GM18505 (cell line): ENCODE measurements at regions not wholly inside any gene's neighbourhood (a gene's known extent, or its start where the extent isn't known, plus 50 kb on each side); places are given as distances from the start of the nearest gene placed in this dataset.

Experiments used
- ATAC-seq: cut with Tn5 transposase; IDR thresholded peaks from one replicate; pipeline ENCODE4 v1.9.1; 2021; ENCODE audit not compliant: unreplicated experiment
- POLR2A ChIP-seq: IDR thresholded peaks from 4 replicates; pipeline ENCODE4 v1.6.1; 2011; ENCODE audit warnings: borderline replicate concordance; ENCODE audit not compliant: insufficient read depth, insufficient read length; ENCODE audit errors: extremely low read depth

DNA sequence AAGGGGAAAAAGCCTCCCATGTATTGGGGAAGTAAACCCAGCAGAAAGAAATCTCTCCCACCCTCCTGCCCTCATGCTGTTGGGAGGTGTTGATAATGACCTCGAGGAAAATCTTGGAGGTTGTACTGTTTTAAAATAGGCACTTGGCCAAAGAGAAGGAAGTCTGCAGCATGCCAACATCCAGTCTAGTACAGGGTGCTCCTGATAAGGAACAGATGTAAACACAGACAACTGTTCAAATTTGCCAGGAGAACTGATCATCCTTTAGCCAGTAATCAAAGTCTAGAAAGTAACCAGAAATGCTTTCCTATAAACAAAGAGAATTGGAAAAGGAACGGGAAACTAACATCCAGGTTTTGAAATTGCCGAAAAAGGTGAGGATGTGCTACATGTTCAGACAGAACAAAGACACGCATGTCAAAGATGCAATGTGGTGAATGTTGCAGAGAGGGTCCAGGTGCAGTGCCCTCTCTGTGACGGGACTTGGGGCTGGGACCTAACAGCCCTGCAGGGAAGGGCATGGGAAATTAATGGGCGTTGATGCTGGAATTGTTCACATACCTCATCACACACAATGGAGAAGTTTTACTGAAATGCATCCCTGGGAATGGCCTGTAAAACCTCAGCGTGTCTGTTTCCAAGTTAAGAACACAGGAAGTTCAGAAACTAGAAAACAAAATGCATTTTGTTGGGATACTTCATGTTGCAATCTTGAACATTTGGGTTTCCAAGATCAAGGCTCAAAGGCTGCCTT is 125.7 kb upstream of the RND3 start:
- ATAC-seq, result no peak
- TF ChIP-seq POLR2A, result no peak

DNA sequence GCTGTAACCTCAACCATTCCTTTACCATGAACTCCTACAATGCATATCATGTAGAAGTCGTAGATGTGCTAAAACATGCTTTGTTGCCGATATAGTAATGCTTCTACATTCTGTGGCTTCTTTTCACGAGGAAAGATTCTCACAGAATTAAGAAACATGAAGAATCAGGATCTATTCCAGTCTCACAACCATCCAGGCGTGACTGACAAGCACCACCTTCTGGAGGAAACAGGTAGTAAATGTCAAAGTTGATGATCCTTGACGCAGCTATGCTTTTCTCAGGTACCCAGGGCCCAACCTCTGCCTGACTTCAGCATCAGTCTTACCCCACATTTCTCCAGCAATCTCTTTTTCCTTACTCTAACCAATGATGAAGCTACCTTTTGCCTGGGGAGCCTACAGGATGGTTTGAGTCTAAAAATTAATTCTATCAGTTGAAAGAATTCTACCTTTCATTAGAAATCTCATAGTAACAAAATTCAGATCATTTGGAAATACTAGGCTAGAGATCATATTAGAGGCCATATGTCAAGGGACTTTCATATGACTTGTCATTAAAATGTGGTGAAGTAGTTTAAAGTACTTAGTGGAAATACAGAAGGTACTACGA is 123.3 kb upstream of the RND3 start:
- ATAC-seq, result no peak
- no peak for TF ChIP-seq POLR2A

DNA sequence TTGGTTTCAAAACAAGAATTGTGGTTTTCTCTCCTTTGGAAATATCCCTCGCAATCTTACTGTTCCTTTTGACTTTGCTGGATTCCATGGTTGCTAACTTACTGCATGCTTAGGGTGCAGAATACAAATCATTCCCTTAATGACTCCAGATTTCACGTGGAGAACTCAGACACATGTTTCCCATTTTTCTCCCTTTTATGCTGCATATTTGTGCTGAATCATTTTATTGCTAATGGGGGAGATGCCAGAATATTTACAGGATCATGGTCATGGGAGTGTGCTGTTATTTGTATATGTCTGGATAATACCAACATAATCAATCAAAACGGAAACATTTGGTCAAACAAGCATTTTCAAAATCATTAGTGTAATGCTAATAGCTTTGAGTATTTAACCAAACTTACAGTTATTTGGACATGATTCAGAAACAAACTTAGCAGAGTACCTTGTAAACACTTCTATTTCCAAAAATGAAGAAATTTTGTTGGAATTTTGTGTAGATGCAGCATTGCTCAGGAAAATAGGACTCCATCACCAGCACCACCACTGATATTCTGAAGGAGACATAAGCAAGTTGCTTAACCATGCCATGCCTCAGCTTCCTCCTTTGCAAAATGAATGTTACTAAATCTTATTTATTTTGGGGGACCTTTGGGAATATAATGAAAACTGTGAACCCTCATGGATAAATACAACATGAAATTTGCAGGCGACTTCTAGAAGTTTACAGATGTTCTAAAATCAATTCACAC is 122.5 kb upstream of the RND3 start:
- no peak for TF ChIP-seq POLR2A

DNA sequence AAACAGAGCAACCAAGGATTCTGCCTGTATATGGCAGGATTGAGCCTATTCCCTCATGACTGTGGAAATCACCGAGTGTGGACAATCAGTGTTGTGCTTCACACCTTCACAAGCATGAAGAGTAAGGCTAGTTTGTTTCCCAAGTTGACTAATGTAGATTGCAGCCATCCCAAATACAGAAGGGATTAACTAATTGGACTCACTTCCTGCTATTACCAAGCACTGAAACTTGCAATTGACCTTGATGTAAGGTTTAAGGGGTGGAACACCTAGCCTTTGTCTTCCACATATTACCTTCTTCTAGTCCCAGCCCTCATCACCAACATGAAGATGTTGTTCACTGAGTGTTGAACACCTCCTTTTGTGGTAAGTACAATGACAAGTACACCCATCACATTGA is 120.9 kb upstream of the RND3 start:
- no peak for ATAC-seq
- TF ChIP-seq POLR2A, result no peak

More for the DNA sequence above, 122.5 kb upstream of the RND3 start:
- ATAC-seq, result no peak

DNA sequence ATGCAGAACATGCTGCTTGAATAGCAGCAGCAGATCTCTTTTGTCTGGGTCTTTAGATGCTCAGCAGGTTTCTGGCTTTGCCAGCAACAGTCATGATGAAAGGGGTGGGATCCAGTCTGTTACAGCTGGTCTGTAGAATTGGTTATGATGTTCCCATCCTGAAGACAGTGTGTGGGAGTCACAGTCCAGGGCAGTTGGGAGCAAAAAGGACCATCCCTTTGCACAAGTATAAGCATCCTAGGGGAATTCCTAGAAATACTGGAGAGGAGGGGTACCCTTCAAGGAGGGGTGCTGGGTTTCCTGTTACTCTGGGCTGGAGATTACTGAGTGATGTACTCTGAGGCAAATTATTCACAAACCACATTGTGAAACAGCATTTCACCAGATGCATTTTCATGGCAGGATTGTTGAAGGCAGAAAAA is 119.9 kb upstream of the RND3 start:
- no peak for TF ChIP-seq POLR2A
- no peak for ATAC-seq

DNA sequence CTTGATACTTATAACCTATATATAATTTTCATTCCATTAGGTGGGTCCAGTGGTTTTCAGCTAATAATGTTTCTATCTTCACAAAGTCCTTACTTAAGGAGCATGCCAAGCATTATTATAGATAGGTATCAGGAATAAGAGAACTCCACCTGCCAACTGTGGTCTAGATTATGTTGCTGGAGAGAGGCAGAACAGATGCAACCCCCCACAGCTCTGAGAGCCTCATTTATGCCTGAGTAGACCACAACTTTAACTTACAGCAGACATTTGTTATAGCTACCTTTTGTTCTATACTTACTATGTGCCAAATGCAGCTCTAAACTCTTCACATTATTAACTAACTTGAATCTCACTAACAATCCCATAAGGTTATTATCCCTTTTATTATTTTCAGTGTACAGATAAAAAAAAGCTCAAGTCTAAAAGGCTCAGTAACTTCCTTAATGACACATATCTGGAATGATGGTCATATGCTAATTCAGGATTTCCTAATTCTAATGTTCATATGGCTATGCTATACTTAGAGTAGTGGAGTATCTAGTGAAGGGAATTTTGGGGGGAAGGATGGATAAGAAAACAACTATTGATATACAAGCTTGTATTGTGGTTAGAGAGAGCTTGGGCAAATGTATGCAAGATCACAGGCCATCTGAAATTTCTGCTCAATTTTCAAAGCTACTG is 119.1 kb upstream of the RND3 start:
- no peak for TF ChIP-seq POLR2A
- no peak for ATAC-seq

DNA sequence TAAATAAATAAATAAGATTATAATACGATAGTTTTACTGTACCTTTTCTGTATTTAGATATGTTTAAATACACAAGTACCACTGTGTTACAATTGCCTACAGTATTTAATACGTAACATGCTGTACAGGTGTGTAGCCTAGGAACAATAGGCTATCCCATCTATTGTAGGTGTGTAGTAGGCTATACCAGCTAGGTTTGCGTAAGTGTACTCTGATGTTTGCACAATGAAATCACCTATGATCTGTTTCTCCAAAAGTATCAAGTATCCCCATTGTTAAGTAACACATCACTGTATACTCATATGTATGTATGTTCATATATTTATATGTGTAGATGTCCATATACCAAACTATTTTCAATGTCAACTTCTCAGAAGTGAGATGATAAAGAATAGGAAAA is 118.2 kb upstream of the RND3 start:
- no peak for ATAC-seq
- TF ChIP-seq POLR2A, result no peak

DNA sequence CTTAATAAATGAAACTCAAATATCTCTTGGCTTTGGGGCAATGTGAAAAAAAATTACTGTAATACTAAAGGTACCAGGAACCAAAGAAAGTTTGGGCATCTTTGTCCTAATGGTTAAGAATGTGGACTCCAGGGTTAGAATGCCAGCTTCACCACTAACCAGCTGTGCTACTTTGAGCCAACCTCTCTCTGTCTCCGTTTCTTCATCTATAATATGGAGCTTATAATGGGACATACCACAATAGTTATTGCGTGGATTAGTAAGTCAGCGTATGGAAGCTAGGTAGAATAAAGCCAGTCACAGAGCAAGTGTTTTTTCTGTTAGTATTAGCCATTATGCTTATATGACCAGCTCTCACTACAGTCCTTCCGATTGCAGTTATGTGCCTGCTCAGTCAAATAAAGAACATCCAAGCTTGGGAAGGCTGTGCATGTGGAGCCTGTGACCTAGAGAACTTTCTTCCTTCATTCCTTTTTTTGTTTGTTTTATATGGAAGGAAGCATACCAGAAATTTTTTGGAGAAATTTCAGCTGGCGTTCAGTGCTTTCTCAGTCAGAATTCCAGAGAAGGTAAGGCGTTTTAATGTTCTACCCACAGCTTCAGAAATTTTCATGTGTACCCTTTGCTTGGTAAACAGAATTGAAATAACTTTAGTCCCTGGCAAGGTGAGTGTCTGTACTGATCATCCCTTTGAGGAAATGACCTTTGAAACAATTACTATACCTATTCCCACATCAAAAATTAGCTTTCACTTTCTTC is 114.0 kb upstream of the RND3 start:
- no peak for ATAC-seq

DNA sequence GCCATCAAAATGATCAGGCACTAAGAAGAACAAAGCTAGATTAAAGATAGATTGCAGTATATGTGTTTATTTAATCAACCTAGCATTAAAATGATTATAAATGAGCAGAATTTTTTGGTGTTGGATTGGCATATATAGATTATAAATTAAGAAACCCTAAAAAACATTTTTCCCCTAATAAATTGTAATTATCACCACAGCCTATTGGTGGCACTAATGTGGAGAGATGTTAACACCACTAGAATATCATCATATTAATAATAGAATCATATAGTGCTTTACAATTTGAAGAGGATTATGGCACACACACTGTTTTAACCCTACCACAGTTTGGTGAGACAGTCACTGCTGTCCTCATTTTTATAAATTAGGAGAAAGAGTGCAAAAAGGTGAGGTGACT is 112.4 kb upstream of the RND3 start:
- ATAC-seq, result no peak

More for the DNA sequence above, 114.0 kb upstream of the RND3 start:
- TF ChIP-seq POLR2A, result no peak

DNA sequence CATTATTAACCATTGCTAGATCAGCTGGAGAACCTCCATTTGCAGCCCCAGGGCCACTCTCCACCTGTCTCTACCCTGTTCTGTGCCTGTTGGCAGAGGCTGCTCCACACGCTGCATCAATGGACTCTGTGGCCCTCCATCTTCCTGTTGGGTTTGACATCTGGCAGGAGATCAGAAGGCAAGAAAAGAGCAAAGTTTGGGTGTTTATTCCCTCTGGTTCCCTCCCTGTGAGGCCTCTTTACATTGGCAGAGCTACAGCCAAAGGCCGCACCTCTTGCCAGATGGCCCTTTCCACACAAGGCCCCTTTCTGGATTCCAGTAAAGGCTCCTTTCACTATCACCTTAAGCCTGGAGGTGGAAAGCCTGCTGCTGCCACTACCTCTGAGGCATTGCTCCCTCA is 110.9 kb upstream of the RND3 start:
- ATAC-seq, result no peak
- no peak for TF ChIP-seq POLR2A

More for the DNA sequence above, 112.4 kb upstream of the RND3 start:
- TF ChIP-seq POLR2A, result no peak

DNA sequence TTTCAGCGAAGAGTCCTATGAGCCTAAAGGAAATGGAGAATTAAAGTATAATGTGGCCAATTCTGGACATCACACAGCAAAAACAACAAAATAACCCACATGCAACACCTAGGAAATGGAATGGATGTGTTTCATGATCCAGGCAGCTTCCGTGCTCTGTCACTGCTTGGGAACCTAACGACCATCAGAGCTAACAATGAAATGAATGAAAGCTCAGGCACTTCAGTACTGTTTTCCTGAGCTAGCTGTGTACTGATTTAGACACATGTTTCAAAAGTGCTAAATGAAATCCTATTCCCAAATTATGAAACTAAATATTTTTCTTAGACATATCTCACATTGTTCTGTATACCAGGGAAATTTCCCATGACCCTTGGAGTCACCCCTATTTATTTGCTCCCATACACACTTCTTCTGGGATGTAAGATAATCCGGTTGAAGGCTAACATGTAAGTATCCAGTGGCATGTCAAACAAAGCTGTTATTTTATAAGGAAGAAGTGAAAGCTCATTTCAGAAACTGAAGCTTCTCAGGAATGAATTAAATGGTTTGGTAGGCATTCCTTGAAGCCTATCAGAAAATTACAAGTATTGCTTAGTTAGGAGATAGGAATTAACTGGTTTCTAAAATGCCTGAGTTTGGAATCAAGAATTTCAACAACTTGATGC is 108.5 kb upstream of the RND3 start:
- no peak for ATAC-seq
- no peak for TF ChIP-seq POLR2A

DNA sequence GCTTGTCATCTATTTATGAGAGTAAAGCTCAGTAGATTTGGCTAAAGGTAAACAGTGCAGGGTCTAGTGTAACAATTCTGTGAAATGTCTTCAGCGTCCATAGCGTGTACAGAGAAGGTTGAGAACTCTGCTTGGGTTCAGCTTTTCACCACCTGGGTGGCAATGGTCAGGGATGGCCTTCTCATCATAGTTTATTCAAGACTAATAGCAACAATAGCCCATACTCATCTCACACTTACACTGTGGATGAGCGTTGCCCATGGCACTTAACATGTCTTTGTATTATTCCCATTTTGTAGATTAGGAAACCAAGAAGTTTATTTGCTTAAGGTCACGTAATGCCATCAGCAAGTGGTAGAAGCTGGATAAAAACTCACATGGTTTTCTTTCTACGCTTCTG is 106.8 kb upstream of the RND3 start:
- TF ChIP-seq POLR2A, result no peak
- ATAC-seq, result no peak
